Astrocyte (in vitro differentiated cells and primary cell): ENCODE measurements at regions not wholly inside any gene's neighbourhood (a gene's known extent, or its start where the extent isn't known, plus 50 kb on each side); places are given as distances from the start of the nearest gene placed in this dataset.

ENCODE experiments used
- DNase-seq: peaks from one replicate; pipeline ENCODE4 v3.0.0-alpha.2; 2010; ENCODE audit warnings: low read depth
- FAIRE-seq: peaks from 2 replicates; lab custom pipeline; 2011; peaks lifted over from hg19 to GRCh38; lab: Jason Lieb, UNC
- H2AFZ ChIP-seq: 2 replicates; pipeline ENCODE4 v1.6.0; 2012; ENCODE audit warnings: low read depth, low read length, inconsistent platforms
- H3K27ac ChIP-seq: 2 replicates; pipeline ENCODE4 v1.5.1; 2011; ENCODE audit warnings: low read depth, low read length, inconsistent platforms
- H3K27me3 ChIP-seq: 2 replicates; pipeline ENCODE4 v1.6.0; 2011; ENCODE audit warnings: low read length, inconsistent platforms; ENCODE audit not compliant: insufficient read depth
- H3K36me3 ChIP-seq: 2 replicates; pipeline ENCODE4 v1.5.1; 2011; ENCODE audit warnings: low read length, inconsistent platforms; ENCODE audit not compliant: insufficient read depth
- H3K4me1 ChIP-seq: 2 replicates; pipeline ENCODE4 v1.5.1; 2011; ENCODE audit warnings: low read length, inconsistent platforms; ENCODE audit not compliant: insufficient read depth
- H3K4me2 ChIP-seq: 2 replicates; pipeline ENCODE4 v1.6.0; 2012; ENCODE audit warnings: low read length, inconsistent platforms
- H3K4me3 ChIP-seq: 2 replicates; pipeline ENCODE4 v1.5.1; 2011; ENCODE audit warnings: low read depth, mild to moderate bottlenecking, low read length, inconsistent platforms; ENCODE audit not compliant: insufficient read depth
- H3K79me2 ChIP-seq: 2 replicates; pipeline ENCODE4 v1.6.0; 2012; ENCODE audit warnings: mild to moderate bottlenecking, low read length, inconsistent platforms; ENCODE audit not compliant: insufficient read depth
- H3K9ac ChIP-seq: 2 replicates; pipeline ENCODE4 v1.6.0; 2012; ENCODE audit warnings: mild to moderate bottlenecking, low read length, inconsistent platforms
- H3K9me3 ChIP-seq: 2 replicates; pipeline ENCODE4 v1.5.1; 2012; ENCODE audit warnings: low read depth, mild to moderate bottlenecking, low read length, inconsistent platforms; ENCODE audit not compliant: insufficient read depth
- H4K20me1 ChIP-seq: 2 replicates; pipeline ENCODE4 v1.6.0; 2012; ENCODE audit warnings: low read length, inconsistent platforms; ENCODE audit not compliant: insufficient read depth
- H3K27ac Mint-ChIP-seq: one replicate; pipeline ENCODE4 v1.8.0; 2021; ENCODE audit warnings: mild to moderate bottlenecking, mixed read lengths; ENCODE audit not compliant: unreplicated experiment
- H3K27me3 Mint-ChIP-seq: one replicate; pipeline ENCODE4 v1.8.0; 2021; ENCODE audit warnings: low read depth, mixed read lengths; ENCODE audit not compliant: unreplicated experiment
- H3K36me3 Mint-ChIP-seq: one replicate; pipeline ENCODE4 v1.8.0; 2021; ENCODE audit warnings: low read depth, mixed read lengths; ENCODE audit not compliant: unreplicated experiment
- H3K4me1 Mint-ChIP-seq: one replicate; pipeline ENCODE4 v1.8.0; 2021; ENCODE audit warnings: low read depth, mixed read lengths; ENCODE audit not compliant: unreplicated experiment
- H3K4me3 Mint-ChIP-seq: one replicate; pipeline ENCODE4 v1.8.0; 2021; ENCODE audit warnings: mild to moderate bottlenecking, moderate library complexity, mixed read lengths; ENCODE audit not compliant: unreplicated experiment
- H3K9me3 Mint-ChIP-seq: one replicate; pipeline ENCODE4 v1.8.0; 2021; ENCODE audit warnings: mild to moderate bottlenecking, mixed read lengths; ENCODE audit not compliant: unreplicated experiment
- CTCF ChIP-seq: IDR thresholded peaks from 2 replicates; pipeline ENCODE4 v1.5.1; 2011; ENCODE audit warnings: low read depth, mild to moderate bottlenecking, inconsistent platforms, low read length, moderate library complexity; ENCODE audit not compliant: insufficient read depth
- EZH2 ChIP-seq: IDR thresholded peaks from 2 replicates; pipeline ENCODE4 v1.6.1; 2012; ENCODE audit warnings: mild to moderate bottlenecking, low read length, inconsistent platforms; ENCODE audit not compliant: insufficient read depth

DNA sequence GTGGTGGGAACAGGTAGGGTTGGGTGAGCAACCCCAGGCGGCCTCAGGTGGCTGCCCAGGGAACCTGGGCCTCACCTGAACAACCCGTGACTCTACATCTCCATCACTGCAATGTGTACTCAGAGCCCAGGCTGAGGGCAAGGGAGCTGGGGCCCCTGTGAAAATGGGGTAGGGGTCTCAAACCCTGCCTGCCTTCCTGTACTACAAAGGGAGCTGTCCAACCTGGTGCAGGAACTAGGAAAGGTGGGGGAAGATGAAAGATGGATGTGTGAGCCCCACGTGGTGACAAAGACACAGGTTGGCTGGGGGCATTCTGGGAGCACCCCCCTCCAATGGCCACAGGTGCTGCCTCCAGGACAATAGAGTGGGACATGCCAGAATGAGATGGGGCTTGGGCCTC, 62.1 kb upstream of the SLC2A12 start:
- H3K9me3 ChIP-seq = no peaks in the 10 kb centered on the region

DNA sequence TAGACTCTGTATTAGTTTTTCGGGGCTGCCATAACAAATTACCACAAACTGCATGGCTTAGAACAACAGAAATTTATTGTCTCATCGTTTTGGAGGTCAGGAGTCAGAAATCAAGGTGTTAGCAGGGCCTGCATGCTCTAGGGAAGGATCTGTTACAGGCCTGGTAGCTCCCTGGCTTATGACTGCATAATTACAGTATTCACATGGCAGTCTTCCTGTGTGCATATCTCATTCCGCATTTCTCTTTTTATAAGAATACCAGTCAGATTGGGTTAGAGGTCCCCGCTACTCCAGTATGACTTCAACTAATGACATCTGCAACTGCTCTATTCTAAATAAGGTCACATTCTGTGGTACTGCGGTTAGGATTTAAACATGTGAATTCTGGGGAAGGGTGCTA, 59.3 kb upstream of the SLC2A12 start:
- H3K36me3 Mint-ChIP-seq = no peaks in the 10 kb centered on the region
- Histone ChIP-seq H4K20me1 (no peaks in the 10 kb centered on the region), H3K9me3 (no peaks in the 10 kb centered on the region), H3K79me2 (no peaks in the 10 kb centered on the region), H3K27me3 (no peaks in the 10 kb centered on the region), H3K9ac (no peak overlapping the region), H3K4me1 (no peaks in the 10 kb centered on the region), H2AFZ (no peak overlapping the region), H3K27ac (no peak overlapping the region), H3K36me3 (no peaks in the 10 kb centered on the region), H3K4me3 (no peak overlapping the region), H3K4me2 (no peak overlapping the region)
- H3K4me3 Mint-ChIP-seq = no peak overlapping the region
- FAIRE-seq = no peak
- DNase-seq = no peak
- no peaks in the 10 kb centered on the region for H3K4me1 Mint-ChIP-seq
- H3K27me3 Mint-ChIP-seq = peaks cover 2% of the 10 kb centered on the region
- H3K9me3 Mint-ChIP-seq = no peaks in the 10 kb centered on the region
- H3K27ac Mint-ChIP-seq = no peak overlapping the region
- no peak for TF ChIP-seq EZH2
- TF ChIP-seq CTCF = no peak

More for the DNA sequence above, 62.1 kb upstream of the SLC2A12 start:
- Histone ChIP-seq H3K79me2 (no peaks in the 10 kb centered on the region), H2AFZ (no peak overlapping the region), H3K36me3 (no peaks in the 10 kb centered on the region), H4K20me1 (no peaks in the 10 kb centered on the region), H3K9ac (no peak overlapping the region), H3K4me3 (no peak overlapping the region), H3K4me1 (peaks cover 4% of the 10 kb centered on the region), H3K27ac (no peak overlapping the region), H3K4me2 (no peak overlapping the region), H3K27me3 (no peaks in the 10 kb centered on the region)
- Mint-ChIP-seq H3K4me1 (peaks cover 10% of the 10 kb centered on the region), H3K27me3 (peaks cover 2% of the 10 kb centered on the region), H3K36me3 (no peaks in the 10 kb centered on the region), H3K9me3 (no peaks in the 10 kb centered on the region), H3K27ac (no peak overlapping the region), H3K4me3 (no peak overlapping the region)
- no peak for FAIRE-seq
- DNase-seq = no peak
- TF ChIP-seq CTCF = no peak
- TF ChIP-seq EZH2 = no peak

DNA sequence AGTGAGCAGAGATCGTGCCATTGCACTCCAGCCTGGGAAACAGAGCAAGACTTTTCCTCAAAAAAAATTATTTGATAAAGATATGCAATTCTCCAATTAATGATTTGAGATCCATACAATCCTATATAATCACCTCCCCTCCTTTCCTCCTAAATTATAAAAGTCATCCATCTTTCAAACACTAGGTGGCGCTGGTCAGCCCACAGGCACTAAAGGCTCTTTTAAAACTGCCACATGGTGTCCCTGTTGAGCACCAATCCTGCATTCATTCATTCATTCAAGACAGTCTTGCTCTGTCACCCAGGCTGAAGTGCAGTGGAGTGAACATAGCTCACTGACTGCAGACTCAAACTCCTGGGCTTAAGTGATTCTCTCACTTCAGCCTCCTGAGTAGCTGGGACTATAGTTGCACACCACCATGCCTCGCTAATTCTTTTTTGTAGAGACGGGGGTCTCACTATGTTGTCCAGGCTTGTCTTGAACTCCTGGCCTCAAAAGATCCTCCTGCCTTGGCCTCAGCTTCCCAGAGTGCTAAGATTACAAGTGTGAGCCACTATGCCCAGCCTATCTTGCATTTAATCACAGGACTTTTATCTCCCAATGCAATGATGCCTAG, 58.7 kb upstream of the SLC2A12 start:
- H3K4me1 ChIP-seq = no peaks in the 10 kb centered on the region
- H3K4me3 Mint-ChIP-seq = no peak overlapping the region
- no peak overlapping the region for H3K9ac ChIP-seq
- FAIRE-seq (no peak), DNase-seq (peak; percentile 32)
- no peak overlapping the region for H3K4me3 ChIP-seq
- H3K27me3 Mint-ChIP-seq = peaks cover 2% of the 10 kb centered on the region
- H2AFZ ChIP-seq = no peak overlapping the region
- H3K27ac ChIP-seq = no peak overlapping the region
- H3K9me3 ChIP-seq = no peaks in the 10 kb centered on the region
- no peaks in the 10 kb centered on the region for H3K36me3 ChIP-seq
- no peaks in the 10 kb centered on the region for H3K79me2 ChIP-seq
- TF ChIP-seq CTCF = peak; percentile 86
- TF ChIP-seq EZH2 = no peak
- no peak overlapping the region for H3K4me2 ChIP-seq
- no peaks in the 10 kb centered on the region for H3K27me3 ChIP-seq
- no peaks in the 10 kb centered on the region for H3K9me3 Mint-ChIP-seq
- no peaks in the 10 kb centered on the region for H3K4me1 Mint-ChIP-seq
- H3K27ac Mint-ChIP-seq = no peak overlapping the region
- no peaks in the 10 kb centered on the region for H3K36me3 Mint-ChIP-seq
- no peaks in the 10 kb centered on the region for H4K20me1 ChIP-seq
